Stomach (tissue), 8 donors: ENCODE measurements at regions not wholly inside any gene's neighbourhood (a gene's known extent, or its start where the extent isn't known, plus 50 kb on each side); places are given as distances from the start of the nearest gene placed in this dataset.

ENCODE experiments used
- DNase-seq, 2 donors: peaks; one replicate each; pipeline versions ENCODE4 v3.0.0 to v3.0.0-alpha.2; 2013 to 2019
- H3K27ac ChIP-seq, 5 donors: fragments of 200-600 bp in 4 of 5; sonication (generic) in 4 of 5; one replicate each; pipeline ENCODE4 v1.5.1; 2013 to 2019; ENCODE audit warnings: mild to moderate bottlenecking in 1 of 5, moderate library complexity in 1 of 5
- H3K27me3 ChIP-seq, 3 donors: fragments of 200-600 bp; sonication (generic); one replicate each; pipeline ENCODE4 v1.5.1; 2017 to 2019; ENCODE audit warnings: mixed run types in 1 of 3
- H3K36me3 ChIP-seq, 4 donors: fragments of 200-600 bp; sonication (generic); 1 replicate in 3 of 4; 2 replicates in 1 of 4; pipeline ENCODE4 v1.5.1; 2016 to 2019
- H3K4me1 ChIP-seq, 4 donors: fragments of 200-600 bp; sonication (generic); one replicate each; pipeline ENCODE4 v1.5.1; 2016 to 2019
- H3K4me3 ChIP-seq, 4 donors: fragments of 200-600 bp; sonication (generic) in 3 of 4; one replicate each; pipeline ENCODE4 v1.5.1; 2016 to 2019; ENCODE audit warnings: mild to moderate bottlenecking in 1 of 4
- H3K9me3 ChIP-seq, 4 donors: fragments of 200-600 bp; sonication (generic); one replicate each; pipeline ENCODE4 v1.5.1; 2016 to 2019
- CTCF ChIP-seq, 7 experiments: fragments of 450-650 bp in 4 of 7; fragments of 200-600 bp in 3 of 7; sonication (generic) in 3 of 7; IDR thresholded peaks; one replicate each; pipeline ENCODE4 v1.5.1; 2016 to 2019; ENCODE audit warnings: antibody characterized with exemption in 7 of 7, control low read depth in 2 of 7, mild to moderate bottlenecking in 1 of 7
- EP300 ChIP-seq: sonication (generic); formaldehyde crosslinking; IDR thresholded peaks from one replicate; pipeline ENCODE4 v1.6.1; 2017; ENCODE audit warnings: antibody characterized with exemption
- POLR2A ChIP-seq, 4 donors: fragments of 450-650 bp; IDR thresholded peaks; one replicate each; pipeline ENCODE4 v1.6.1; 2016; ENCODE audit warnings: antibody characterized with exemption in 4 of 4, control low read depth in 2 of 4, mild to moderate bottlenecking in 1 of 4, moderate library complexity in 1 of 4
- POLR2AphosphoS5 ChIP-seq, 3 donors: sonication (generic); formaldehyde crosslinking; IDR thresholded peaks; one replicate each; pipeline ENCODE4 v1.6.1; 2016; ENCODE audit warnings: antibody characterized with exemption in 3 of 3
- WGBS, 5 donors: extraction: QIAGEN DNeasy Blood & Tissue Kit in 3 of 5; methylation state at CpG; one replicate each; pipeline versions ENCODE4 v1.1.5 to v1.1.7; 2013 to 2018; 5-methylcytosine and 5-hydroxymethylcytosine counted together
- intact Hi-C: fragments of 100-400 bp; cut with DNase I; formaldehyde crosslinking; loops from one replicate; pipeline ENCODE4 v1.15.1; 2023; ENCODE audit warnings: low total_unique reads
- donor health status: healthy with polysubstance abuse.
- donor health status: Bipolar disorder and iron deficiency.
- donor health status: healthy.

GRCh38 chr6:91634791-91635190, 1047.9 kb upstream of the MAP3K7 start:
- Histone ChIP-seq H3K4me3 (no peak overlapping the region), H3K9me3 (no peaks in the 10 kb centered on the region), H3K4me1 (no peaks in the 10 kb centered on the region), H3K36me3 (no peaks in the 10 kb centered on the region), H3K27me3 (no peaks in the 10 kb centered on the region), H3K27ac (no peak overlapping the region)
- no peak for DNase-seq
- no peak for TF ChIP-seq POLR2AphosphoS5 (IDR thresholded peaks at IDR 0.05)
- no peak for TF ChIP-seq POLR2A (IDR thresholded peaks at IDR 0.05)
- TF ChIP-seq EP300: no peak
- TF ChIP-seq CTCF (IDR thresholded peaks at IDR 0.05): no peak
- intact Hi-C loops: no loop called here
- WGBS, 5 donors: 20 to 65% (median 48%) methylated on average over 1 of the region's 1 CpG

GRCh38 chr6:91633374-91634111, 1046.7 kb upstream of the MAP3K7 start:
- Histone ChIP-seq H3K27ac (no peak overlapping the region), H3K27me3 (no peaks in the 10 kb centered on the region), H3K9me3 (no peaks in the 10 kb centered on the region), H3K4me3 (no peak overlapping the region), H3K4me1 (no peaks in the 10 kb centered on the region), H3K36me3 (no peaks in the 10 kb centered on the region)
- DNase-seq: peak in 1 of 2 donors; percentile 62
- TF ChIP-seq CTCF (IDR thresholded peaks at IDR 0.05) (no peak), POLR2AphosphoS5 (IDR thresholded peaks at IDR 0.05) (no peak), POLR2A (IDR thresholded peaks at IDR 0.05) (no peak), EP300 (no peak)
- WGBS, 5 donors: 62 to 73% (median 68%) methylated on average over 8 of the region's 8 CpGs
- intact Hi-C loops: no loop called here

- no peak for TF ChIP-seq POLR2AphosphoS5 (IDR thresholded peaks at IDR 0.05)
- intact Hi-C loops: no loop called here
Measured at GRCh38 chr6:91632308-91632707, 1045.4 kb upstream of the MAP3K7 start.

GRCh38 chr6:91631227-91631626, 1044.4 kb upstream of the MAP3K7 start:
- no peak overlapping the region for H3K27ac ChIP-seq
- H3K36me3 ChIP-seq: no peaks in the 10 kb centered on the region
- WGBS, 5 donors: 91 to 96% (median 94%) methylated on average over 3 of the region's 3 CpGs
- no peak overlapping the region for H3K4me3 ChIP-seq
- H3K4me1 ChIP-seq: no peaks in the 10 kb centered on the region
- H3K9me3 ChIP-seq: no peaks in the 10 kb centered on the region
- H3K27me3 ChIP-seq: no peaks in the 10 kb centered on the region
- no peak for DNase-seq
- TF ChIP-seq CTCF (IDR thresholded peaks at IDR 0.05) (no peak), POLR2AphosphoS5 (IDR thresholded peaks at IDR 0.05) (no peak), POLR2A (IDR thresholded peaks at IDR 0.05) (no peak), EP300 (no peak)
- intact Hi-C loops: no loop called here

More at GRCh38 chr6:91632308-91632707, 1045.4 kb upstream of the MAP3K7 start:
- Histone ChIP-seq H3K9me3 (no peaks in the 10 kb centered on the region), H3K36me3 (no peaks in the 10 kb centered on the region), H3K27me3 (no peaks in the 10 kb centered on the region), H3K4me1 (no peaks in the 10 kb centered on the region), H3K4me3 (no peak overlapping the region), H3K27ac (no peak overlapping the region)
- no peak for DNase-seq
- 68 to 75% (median 71%) methylated on average over 3 of the region's 3 CpGs for WGBS, 5 donors

- 76 to 89% (median 86%) methylated on average over 4 of the region's 4 CpGs for WGBS, 5 donors
- no peaks in the 10 kb centered on the region for H3K4me1 ChIP-seq
- no peak overlapping the region for H3K27ac ChIP-seq
- no peaks in the 10 kb centered on the region for H3K36me3 ChIP-seq
- H3K9me3 ChIP-seq: no peaks in the 10 kb centered on the region
- DNase-seq: no peak
- H3K4me3 ChIP-seq: no peak overlapping the region
- TF ChIP-seq POLR2AphosphoS5 (IDR thresholded peaks at IDR 0.05) (no peak), CTCF (IDR thresholded peaks at IDR 0.05) (no peak), POLR2A (IDR thresholded peaks at IDR 0.05) (no peak), EP300 (no peak)
- H3K27me3 ChIP-seq: no peaks in the 10 kb centered on the region
- intact Hi-C loops: no loop called here
Measured at GRCh38 chr6:91626911-91627310, 1040.0 kb upstream of the MAP3K7 start.
